ENCODE measurements at regions not wholly inside any gene's neighbourhood (a gene's known extent, or its start where the extent isn't known, plus 50 kb on each side); places are given as distances from the start of the nearest gene placed in this dataset.

GRCh38 chr13:105907319-105908019 is 628.0 kb downstream of the EFNB2 start:
- intact Hi-C loops (cut with micrococcal nuclease), result no loop called here
- Mint-ChIP-seq H3K9me3 (peaks cover 0 to 2% (median 0%) of the 10 kb centered on the region in 11 donors), H3K27ac (no peak overlapping the region), H3K27me3 (peaks cover 5 to 29% (median 20%) of the 10 kb centered on the region in 5 donors), H3K4me3 (no peak overlapping the region), H3K36me3 (peaks cover 0 to 3% (median 0%) of the 10 kb centered on the region in 5 donors), H3K4me1 (peaks cover 6 to 23% (median 18%) of the 10 kb centered on the region in 7 donors)
- H3K9me3 ChIP-seq (ENCODE audit: control insufficient read depth in 2 of 3, low read length in 3 of 3), result no peaks in the 10 kb centered on the region
- H3K27ac ChIP-seq (ENCODE audit: low read depth, low read length), result no peak overlapping the region
- ChIA-PET CTCF (no interaction called here), POLR2A (no interaction called here)
- H3K4me3 ChIP-seq (ENCODE audit: low read length), result no peak overlapping the region
- H3K36me3 ChIP-seq (ENCODE audit: control insufficient read depth in 2 of 3, insufficient read depth in 3 of 3, low read length in 3 of 3), result no peaks in the 10 kb centered on the region
- DNase-seq, result no peak
- H3K27me3 ChIP-seq (ENCODE audit: control insufficient read depth in 2 of 2, insufficient read depth in 2 of 2, low read length in 2 of 2), result no peaks in the 10 kb centered on the region
- ATAC-seq, result no peak
- H3K4me1 ChIP-seq (ENCODE audit: control insufficient read depth in 2 of 2, insufficient read depth in 2 of 2, low read length in 2 of 2), result peaks cover 0 to 10% of the 10 kb centered on the region in 2 donors

- Mint-ChIP-seq H3K27ac (no peak overlapping the region), H3K4me1 (peaks cover 6 to 23% (median 18%) of the 10 kb centered on the region in 7 donors), H3K9me3 (peaks cover 0 to 2% (median 0%) of the 10 kb centered on the region in 11 donors), H3K4me3 (no peak overlapping the region), H3K36me3 (peaks cover 0 to 3% (median 0%) of the 10 kb centered on the region in 5 donors), H3K27me3 (peaks cover 5 to 29% (median 16%) of the 10 kb centered on the region in 5 donors)
- intact Hi-C loops (cut with micrococcal nuclease), result no loop called here
- H3K27ac ChIP-seq (ENCODE audit: low read depth, low read length), result no peak overlapping the region
- no peak overlapping the region for H3K4me3 ChIP-seq (ENCODE audit: low read length)
- POLR2A ChIA-PET, result no interaction called here
- H3K9me3 ChIP-seq (ENCODE audit: control insufficient read depth in 2 of 3, low read length in 3 of 3), result no peaks in the 10 kb centered on the region
- DNase-seq (no peak), ATAC-seq (no peak)
- no peaks in the 10 kb centered on the region for H3K36me3 ChIP-seq (ENCODE audit: control insufficient read depth in 2 of 3, insufficient read depth in 3 of 3, low read length in 3 of 3)
- peaks cover 0 to 10% of the 10 kb centered on the region in 2 donors for H3K4me1 ChIP-seq (ENCODE audit: control insufficient read depth in 2 of 2, insufficient read depth in 2 of 2, low read length in 2 of 2)
- CTCF ChIA-PET, result no interaction called here
- H3K27me3 ChIP-seq (ENCODE audit: control insufficient read depth in 2 of 2, insufficient read depth in 2 of 2, low read length in 2 of 2), result no peaks in the 10 kb centered on the region
Observed at GRCh38 chr13:105906746-105907145, 628.7 kb downstream of the EFNB2 start.

- H3K27ac Mint-ChIP-seq, result no peak overlapping the region
- ChIA-PET CTCF (no interaction called here), POLR2A (no interaction called here)
- Histone ChIP-seq H3K4me1 (ENCODE audit: control insufficient read depth in 2 of 2, insufficient read depth in 2 of 2, low read length in 2 of 2) (peaks cover 0 to 10% of the 10 kb centered on the region in 2 donors), H3K9me3 (ENCODE audit: control insufficient read depth in 2 of 3, low read length in 3 of 3) (no peaks in the 10 kb centered on the region), H3K4me3 (ENCODE audit: low read length) (no peak overlapping the region), H3K27ac (ENCODE audit: low read depth, low read length) (no peak overlapping the region), H3K27me3 (ENCODE audit: control insufficient read depth in 2 of 2, insufficient read depth in 2 of 2, low read length in 2 of 2) (no peaks in the 10 kb centered on the region), H3K36me3 (ENCODE audit: control insufficient read depth in 2 of 3, insufficient read depth in 3 of 3, low read length in 3 of 3) (no peaks in the 10 kb centered on the region)
- intact Hi-C loops (cut with micrococcal nuclease), result no loop called here
- no peak for DNase-seq
- no peak overlapping the region for H3K4me3 Mint-ChIP-seq
- H3K4me1 Mint-ChIP-seq, result peaks cover 6 to 17% (median 16%) of the 10 kb centered on the region in 7 donors
- H3K9me3 Mint-ChIP-seq, result peaks cover 0 to 2% (median 0%) of the 10 kb centered on the region in 11 donors
- no peak for ATAC-seq
- peaks cover 0 to 3% (median 0%) of the 10 kb centered on the region in 5 donors for H3K36me3 Mint-ChIP-seq
- H3K27me3 Mint-ChIP-seq, result peaks cover 2 to 19% (median 9%) of the 10 kb centered on the region in 5 donors
Observed at GRCh38 chr13:105904034-105904742, 631.3 kb downstream of the EFNB2 start.

GRCh38 chr13:105902396-105902795 is 633.1 kb downstream of the EFNB2 start:
- Mint-ChIP-seq H3K27ac (no peak overlapping the region), H3K9me3 (peaks cover 0 to 2% (median 0%) of the 10 kb centered on the region in 11 donors), H3K4me3 (no peak overlapping the region), H3K27me3 (peaks cover 0 to 19% (median 12%) of the 10 kb centered on the region in 5 donors), H3K36me3 (peaks cover 0 to 3% (median 0%) of the 10 kb centered on the region in 5 donors), H3K4me1 (no peaks in the 10 kb centered on the region)
- ATAC-seq, result no peak
- Histone ChIP-seq H3K9me3 (ENCODE audit: control insufficient read depth in 2 of 3, low read length in 3 of 3) (no peaks in the 10 kb centered on the region), H3K36me3 (ENCODE audit: control insufficient read depth in 2 of 3, insufficient read depth in 3 of 3, low read length in 3 of 3) (no peaks in the 10 kb centered on the region), H3K4me1 (ENCODE audit: control insufficient read depth in 2 of 2, insufficient read depth in 2 of 2, low read length in 2 of 2) (no peaks in the 10 kb centered on the region), H3K4me3 (ENCODE audit: low read length) (no peak overlapping the region), H3K27ac (ENCODE audit: low read depth, low read length) (no peak overlapping the region), H3K27me3 (ENCODE audit: control insufficient read depth in 2 of 2, insufficient read depth in 2 of 2, low read length in 2 of 2) (no peaks in the 10 kb centered on the region)
- no peak for DNase-seq
- intact Hi-C loops (cut with micrococcal nuclease), result no loop called here
- ChIA-PET POLR2A (no interaction called here), CTCF (no interaction called here)

GRCh38 chr13:105897575-105897974 is 637.9 kb downstream of the EFNB2 start:
- no peak overlapping the region for H3K4me3 ChIP-seq (ENCODE audit: low read length)
- H3K36me3 ChIP-seq (ENCODE audit: control insufficient read depth in 2 of 3, insufficient read depth in 3 of 3, low read length in 3 of 3), result no peaks in the 10 kb centered on the region
- no peak overlapping the region for H3K27ac Mint-ChIP-seq
- POLR2A ChIA-PET, result no interaction called here
- intact Hi-C loops (cut with micrococcal nuclease), result no loop called here
- ATAC-seq (no peak), DNase-seq (no peak)
- H3K9me3 Mint-ChIP-seq, result peaks cover 0 to 3% (median 0%) of the 10 kb centered on the region in 11 donors
- no peak overlapping the region for H3K4me3 Mint-ChIP-seq
- CTCF ChIA-PET, result no interaction called here
- peaks cover 0 to 7% (median 0%) of the 10 kb centered on the region in 5 donors for H3K27me3 Mint-ChIP-seq
- H3K4me1 ChIP-seq (ENCODE audit: control insufficient read depth in 2 of 2, insufficient read depth in 2 of 2, low read length in 2 of 2), result no peaks in the 10 kb centered on the region
- no peaks in the 10 kb centered on the region for H3K27me3 ChIP-seq (ENCODE audit: control insufficient read depth in 2 of 2, insufficient read depth in 2 of 2, low read length in 2 of 2)
- H3K27ac ChIP-seq (ENCODE audit: low read depth, low read length), result no peak overlapping the region
- H3K9me3 ChIP-seq (ENCODE audit: control insufficient read depth in 2 of 3, low read length in 3 of 3), result no peaks in the 10 kb centered on the region
- H3K36me3 Mint-ChIP-seq, result no peaks in the 10 kb centered on the region
- no peaks in the 10 kb centered on the region for H3K4me1 Mint-ChIP-seq

GRCh38 chr13:105894697-105895096 is 640.8 kb downstream of the EFNB2 start:
- Histone ChIP-seq H3K4me3 (ENCODE audit: low read length) (no peak overlapping the region), H3K9me3 (ENCODE audit: control insufficient read depth in 2 of 3, low read length in 3 of 3) (no peaks in the 10 kb centered on the region), H3K27me3 (ENCODE audit: control insufficient read depth in 2 of 2, insufficient read depth in 2 of 2, low read length in 2 of 2) (no peaks in the 10 kb centered on the region), H3K36me3 (ENCODE audit: control insufficient read depth in 2 of 3, insufficient read depth in 3 of 3, low read length in 3 of 3) (no peaks in the 10 kb centered on the region), H3K4me1 (ENCODE audit: control insufficient read depth in 2 of 2, insufficient read depth in 2 of 2, low read length in 2 of 2) (no peaks in the 10 kb centered on the region), H3K27ac (ENCODE audit: low read depth, low read length) (no peak overlapping the region)
- H3K4me3 Mint-ChIP-seq, result no peak overlapping the region
- ATAC-seq (no peak), DNase-seq (no peak)
- no peak overlapping the region for H3K27ac Mint-ChIP-seq
- ChIA-PET CTCF (no interaction called here), POLR2A (no interaction called here)
- no peaks in the 10 kb centered on the region for H3K36me3 Mint-ChIP-seq
- peaks cover 0 to 15% (median 0%) of the 10 kb centered on the region in 5 donors for H3K27me3 Mint-ChIP-seq
- intact Hi-C loops (cut with micrococcal nuclease), result no loop called here
- H3K4me1 Mint-ChIP-seq, result no peaks in the 10 kb centered on the region
- H3K9me3 Mint-ChIP-seq, result peaks cover 0 to 5% (median 0%) of the 10 kb centered on the region in 11 donors
